ENCODE measurements at regions not wholly inside any gene's neighbourhood (a gene's known extent, or its start where the extent isn't known, plus 50 kb on each side); places are given as distances from the start of the nearest gene placed in this dataset.

DNA sequence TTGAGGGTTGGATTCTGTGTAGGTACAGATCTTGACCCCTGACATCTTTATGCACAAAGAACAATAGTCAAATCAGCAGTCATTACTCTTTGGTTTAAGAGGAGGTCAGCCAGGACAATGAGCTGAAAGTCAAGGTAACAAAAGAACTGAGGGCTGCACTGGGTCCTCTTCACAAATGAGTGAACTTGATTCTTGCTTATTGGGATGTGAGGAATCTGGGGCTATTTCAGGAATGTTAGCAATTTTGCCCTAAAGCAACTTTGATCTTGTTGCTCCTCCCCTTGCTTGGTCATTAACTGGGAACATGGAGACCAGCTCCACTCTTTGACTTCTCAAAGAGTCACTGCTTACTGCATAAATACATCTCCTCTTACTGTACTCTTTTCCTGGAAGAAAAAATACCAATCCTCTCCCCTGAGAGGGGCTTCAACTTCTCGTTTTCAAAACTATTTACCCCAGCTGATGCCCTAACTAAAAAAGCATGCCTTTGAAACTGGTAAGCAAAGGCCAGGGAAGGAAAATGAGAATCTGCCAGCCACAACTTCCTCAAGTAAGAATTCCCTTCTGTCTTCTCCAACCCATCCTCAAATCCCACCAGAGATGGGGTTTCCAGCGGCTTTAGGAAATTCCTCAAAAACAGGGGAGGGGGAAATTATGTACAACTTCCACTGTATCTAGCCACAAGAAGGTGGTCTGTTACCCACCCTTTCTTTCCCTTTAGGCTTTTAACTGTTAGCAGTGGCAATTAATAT is 368.3 kb downstream of the ENC1 start:
- TF ChIP-seq, protein P1, sequence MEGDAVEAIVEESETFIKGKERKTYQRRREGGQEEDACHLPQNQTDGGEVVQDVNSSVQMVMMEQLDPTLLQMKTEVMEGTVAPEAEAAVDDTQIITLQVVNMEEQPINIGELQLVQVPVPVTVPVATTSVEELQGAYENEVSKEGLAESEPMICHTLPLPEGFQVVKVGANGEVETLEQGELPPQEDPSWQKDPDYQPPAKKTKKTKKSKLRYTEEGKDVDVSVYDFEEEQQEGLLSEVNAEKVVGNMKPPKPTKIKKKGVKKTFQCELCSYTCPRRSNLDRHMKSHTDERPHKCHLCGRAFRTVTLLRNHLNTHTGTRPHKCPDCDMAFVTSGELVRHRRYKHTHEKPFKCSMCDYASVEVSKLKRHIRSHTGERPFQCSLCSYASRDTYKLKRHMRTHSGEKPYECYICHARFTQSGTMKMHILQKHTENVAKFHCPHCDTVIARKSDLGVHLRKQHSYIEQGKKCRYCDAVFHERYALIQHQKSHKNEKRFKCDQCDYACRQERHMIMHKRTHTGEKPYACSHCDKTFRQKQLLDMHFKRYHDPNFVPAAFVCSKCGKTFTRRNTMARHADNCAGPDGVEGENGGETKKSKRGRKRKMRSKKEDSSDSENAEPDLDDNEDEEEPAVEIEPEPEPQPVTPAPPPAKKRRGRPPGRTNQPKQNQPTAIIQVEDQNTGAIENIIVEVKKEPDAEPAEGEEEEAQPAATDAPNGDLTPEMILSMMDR (conservative IDR thresholded peaks at IDR 0.05; ENCODE audit: low read depth, low read length), result no peak
- no peak for TF ChIP-seq EZH2 (IDR thresholded peaks at IDR 0.05; ENCODE audit: borderline replicate concordance, low read depth, low read length, poor library complexity, severe bottlenecking)
